RWPE1 (cell line): ENCODE measurements at regions not wholly inside any gene's neighbourhood (a gene's known extent, or its start where the extent isn't known, plus 50 kb on each side); places are given as distances from the start of the nearest gene placed in this dataset.
"Not testable (repeated sequence)": the region's sequence is repeated elsewhere in the genome, so short reads cannot be mapped to it uniquely, and the experiment has no call there.

Experiments
- CTCF ChIA-PET: fragments of 350-600 bp; sonication (Branson Sonifier 250); formaldehyde crosslinking; extraction: SDS; loops from one replicate; lab custom pipeline; 2021; lab: Yijun Ruan, JAX
- POLR2A ChIA-PET: fragments of 400-600 bp; formaldehyde crosslinking; extraction: SDS; loops from one replicate; lab custom pipeline; 2020; ENCODE audit warnings: antibody characterized with exemption; ENCODE audit not compliant: low non-redundant PET; lab: Yijun Ruan, JAX
- DNase-seq: peaks from one replicate; pipeline ENCODE4 v3.0.0; 2012; ENCODE audit warnings: low spot score
- H3K27ac ChIP-seq: fragments of 450-650 bp; 2 replicates; pipeline ENCODE4 v1.5.1; 2017

DNA sequence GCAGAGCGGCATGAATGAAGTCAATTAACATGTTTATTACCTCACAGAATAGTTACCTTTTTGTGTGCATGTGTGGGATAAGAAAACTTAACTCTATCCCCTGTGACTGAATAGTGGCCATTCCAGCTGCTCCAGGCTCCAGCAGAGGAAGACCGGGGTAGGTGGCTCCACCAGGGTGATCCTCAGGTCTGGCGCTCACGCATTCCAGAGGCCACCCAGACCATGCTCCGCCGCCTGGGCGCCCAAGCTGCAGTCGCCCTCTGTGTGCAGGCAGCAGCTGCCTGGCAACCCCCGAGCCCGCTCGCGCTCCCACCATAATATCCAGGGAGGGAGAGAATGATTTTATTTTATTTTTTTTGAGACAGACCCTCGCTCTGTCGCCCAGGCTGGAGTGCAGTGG is 1474.5 kb upstream of the TPTE start:
- POLR2A ChIA-PET, H3K27ac ChIP-seq, DNase-seq, CTCF ChIA-PET: not testable (repeated sequence)

DNA sequence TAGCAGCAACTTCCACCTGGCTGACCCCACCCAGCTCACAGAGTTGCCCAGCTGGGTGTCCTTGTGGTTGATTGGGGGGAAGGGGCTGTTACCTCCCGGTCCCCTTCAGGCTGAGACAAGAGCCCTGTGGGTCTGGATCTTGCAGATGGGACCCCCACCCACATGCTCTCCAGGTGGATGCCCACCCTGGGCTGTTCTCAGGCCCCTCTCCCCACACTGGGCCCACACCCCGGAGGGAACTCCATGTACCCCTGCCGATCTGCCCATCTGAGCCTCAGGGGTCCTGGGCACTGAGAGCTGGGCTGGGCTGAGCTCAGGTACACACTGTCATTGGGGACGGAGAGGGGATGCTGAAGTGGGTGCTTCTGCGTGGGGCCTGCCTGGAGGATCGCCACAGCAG is 1453.9 kb upstream of the TPTE start:
- CTCF ChIA-PET, POLR2A ChIA-PET, H3K27ac ChIP-seq, DNase-seq: not testable (repeated sequence)

DNA sequence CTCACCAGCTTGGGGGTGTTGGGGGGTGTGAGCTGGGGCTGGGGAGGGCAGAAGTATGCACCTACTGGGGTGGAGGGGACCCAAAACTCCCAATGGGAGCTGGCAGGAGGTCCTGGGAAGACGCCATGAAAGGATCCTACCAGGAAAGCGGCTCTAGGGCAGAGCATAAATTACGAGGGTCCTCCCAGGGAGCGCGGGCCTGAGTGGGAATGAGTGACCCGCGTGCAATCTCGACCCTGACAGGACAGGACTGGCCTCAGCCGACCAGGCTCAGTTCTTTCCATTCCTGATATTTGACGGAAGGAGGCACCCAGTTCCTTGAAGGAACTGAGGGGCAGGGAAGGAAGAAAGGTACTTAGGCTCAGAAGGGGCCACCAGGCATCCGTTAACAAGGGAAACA is 1452.8 kb upstream of the TPTE start:
- CTCF ChIA-PET, POLR2A ChIA-PET, H3K27ac ChIP-seq, DNase-seq: not testable (repeated sequence)

DNA sequence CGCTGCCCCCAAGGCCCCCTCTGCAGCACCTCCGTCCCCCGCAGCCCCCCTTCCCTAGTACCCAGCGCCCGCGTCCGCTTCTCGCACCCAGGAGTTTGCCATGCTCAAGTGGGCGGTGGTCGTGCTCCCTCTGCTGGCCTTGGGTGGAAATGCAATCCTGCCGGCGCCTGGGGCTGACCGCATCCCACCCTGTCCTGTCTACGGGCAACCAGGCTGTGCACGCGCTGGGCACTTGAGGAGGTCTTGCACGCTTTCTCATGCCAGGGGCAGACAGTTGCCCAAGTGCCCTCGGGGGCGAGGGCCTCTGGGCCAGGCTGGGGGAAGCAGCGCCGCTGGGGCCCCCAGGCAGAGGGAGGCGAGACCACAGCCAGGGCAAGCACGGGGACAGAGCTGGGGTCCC is 1450.7 kb upstream of the TPTE start:
- POLR2A ChIA-PET, CTCF ChIA-PET, DNase-seq, H3K27ac ChIP-seq: not testable (repeated sequence)

DNA sequence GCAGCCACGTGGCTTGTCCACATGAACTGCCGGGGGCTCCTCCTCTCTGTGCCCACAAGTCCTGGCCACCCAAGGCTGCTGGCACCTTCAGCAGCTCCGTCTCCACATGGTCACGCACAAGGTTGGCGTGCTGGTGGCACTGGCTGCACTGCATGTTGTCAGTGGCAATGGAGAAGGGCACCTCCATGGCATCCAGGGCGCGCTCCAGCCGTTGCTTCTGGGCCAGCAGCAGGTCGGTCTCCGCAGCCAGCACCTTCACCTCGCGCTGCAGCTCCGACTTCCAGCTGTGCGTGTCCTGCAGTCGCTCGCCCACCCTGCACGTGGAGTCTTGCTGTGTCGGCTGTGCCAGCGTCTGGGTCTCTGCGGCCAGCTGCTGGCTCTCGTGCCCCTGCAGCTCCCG is 1448.4 kb upstream of the TPTE start:
- CTCF ChIA-PET, DNase-seq, H3K27ac ChIP-seq, POLR2A ChIA-PET: not testable (repeated sequence)

DNA sequence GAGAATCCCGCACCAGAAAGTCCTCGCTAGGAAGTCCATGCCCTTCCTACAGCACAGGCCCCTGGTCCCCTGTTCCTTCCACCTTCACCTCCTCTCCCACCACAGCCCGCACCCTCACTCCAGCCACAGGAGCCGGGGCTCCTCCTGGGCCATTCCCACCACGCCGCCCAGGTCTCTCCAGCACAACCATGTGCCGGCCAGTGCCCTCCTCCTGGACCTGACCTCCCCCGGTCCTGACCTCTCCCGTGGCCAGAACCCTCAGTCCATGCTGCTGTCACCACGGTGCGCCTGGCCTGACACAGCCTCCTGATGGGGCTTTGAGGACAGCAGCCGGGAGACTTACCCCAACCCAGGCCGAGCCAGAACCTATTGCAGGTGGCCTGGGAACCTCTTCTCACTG is 1446.6 kb upstream of the TPTE start:
- H3K27ac ChIP-seq, POLR2A ChIA-PET, DNase-seq, CTCF ChIA-PET: not testable (repeated sequence)

DNA sequence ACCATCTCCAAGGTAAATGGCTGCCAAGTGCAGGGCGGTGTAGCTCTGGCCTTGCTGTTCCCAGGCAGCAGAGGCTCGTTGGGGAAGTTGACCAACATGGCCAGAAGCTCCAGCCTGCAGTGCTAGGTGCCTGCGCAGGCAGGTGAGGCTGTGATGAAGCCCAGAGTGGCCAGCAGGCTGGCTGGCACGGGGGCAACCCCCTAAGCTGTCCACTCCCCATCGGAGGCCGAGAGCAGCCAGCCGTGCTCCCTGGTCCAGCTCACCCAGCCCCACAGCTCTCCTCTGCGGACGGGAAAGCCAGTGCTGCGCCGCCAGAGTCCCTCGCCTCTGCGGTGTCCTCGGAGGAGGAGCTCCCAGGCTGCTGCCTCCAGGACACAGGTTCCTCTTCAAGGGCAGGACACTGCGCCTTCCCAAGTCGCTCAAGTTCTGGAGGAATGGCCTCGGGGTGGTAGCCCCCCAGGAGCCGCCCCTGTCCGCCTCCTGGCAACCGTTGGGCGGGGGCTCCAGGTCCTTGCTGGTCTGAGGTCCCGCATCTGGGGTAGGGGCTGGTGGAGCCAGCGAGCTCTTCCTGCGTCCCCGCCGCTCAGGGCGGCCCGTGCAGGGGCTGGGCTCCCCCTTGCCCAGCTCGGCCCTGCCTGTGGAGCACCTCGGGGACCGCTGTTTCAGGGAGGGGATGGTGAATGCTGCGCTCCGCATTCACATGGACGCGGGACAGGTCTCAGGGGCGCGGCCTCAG is 1438.1 kb upstream of the TPTE start:
- DNase-seq, POLR2A ChIA-PET, H3K27ac ChIP-seq: not testable (repeated sequence)
- CTCF ChIA-PET = interaction anchor here (0.6 kb wide), 1 partner anchor 11 kb away, joined by 4 read pairs; no protein-coding TSS in a partner anchor

DNA sequence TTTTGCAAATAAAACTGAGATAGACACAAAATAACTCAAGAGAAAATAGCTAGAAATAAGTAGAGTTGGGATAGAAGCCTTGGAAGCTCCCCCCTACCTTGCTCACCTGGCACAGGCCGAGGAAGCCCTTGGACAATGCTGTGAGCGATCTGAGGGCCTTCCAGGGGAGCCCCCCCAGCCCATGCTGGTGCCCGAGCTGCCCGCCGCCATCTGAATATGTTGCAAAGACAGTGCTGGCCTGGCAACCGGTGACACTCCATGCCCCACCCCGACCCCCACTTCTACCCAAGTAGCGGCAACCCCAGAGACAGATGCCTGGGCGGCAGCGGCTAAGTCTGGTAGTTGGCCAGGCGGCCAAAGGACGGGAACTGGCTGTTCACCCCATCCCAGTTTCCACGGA is 1435.1 kb upstream of the TPTE start:
- DNase-seq, POLR2A ChIA-PET, CTCF ChIA-PET, H3K27ac ChIP-seq: not testable (repeated sequence)

DNA sequence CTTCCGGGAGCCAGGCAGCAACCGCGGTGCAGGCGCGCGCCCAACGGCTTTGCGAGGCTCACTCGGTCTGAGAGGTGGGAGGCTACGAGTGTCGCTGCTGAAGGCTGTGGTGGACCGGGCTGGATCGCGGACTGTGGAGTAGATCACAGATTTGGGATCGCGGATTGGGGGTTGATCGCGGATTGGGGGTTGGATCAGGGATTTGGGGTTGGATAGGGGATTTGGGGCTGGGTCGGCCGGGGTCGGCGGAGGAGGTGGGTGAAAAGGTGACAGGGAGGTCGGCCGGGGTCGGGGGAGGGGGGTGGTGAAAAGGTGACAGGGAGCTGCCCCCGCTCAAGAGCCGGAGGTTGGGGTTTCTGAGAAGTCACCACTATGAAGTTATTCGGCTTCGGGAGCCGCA is 1433.6 kb upstream of the TPTE start:
- H3K27ac ChIP-seq, CTCF ChIA-PET, POLR2A ChIA-PET, DNase-seq: not testable (repeated sequence)

DNA sequence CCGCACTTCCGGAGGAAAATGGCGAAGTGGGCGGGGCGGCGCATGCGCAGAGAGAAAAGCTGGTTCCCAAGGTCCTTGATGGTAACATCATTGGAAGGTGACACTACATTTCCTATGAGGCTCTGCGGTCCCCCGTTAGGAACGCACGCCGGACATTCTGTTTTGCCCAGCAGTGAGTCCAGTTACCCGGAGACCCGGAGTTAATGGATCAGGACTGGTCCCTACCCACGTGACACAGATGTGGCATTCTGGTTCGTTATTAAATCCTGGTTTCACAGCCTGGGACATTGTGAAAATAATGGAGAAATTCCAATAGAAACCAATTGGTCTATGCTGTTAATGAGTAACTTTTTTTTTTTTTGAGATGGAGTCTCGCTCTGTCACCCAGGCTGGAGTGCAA is 1391.6 kb upstream of the TPTE start:
- DNase-seq, H3K27ac ChIP-seq, CTCF ChIA-PET, POLR2A ChIA-PET: not testable (repeated sequence)

DNA sequence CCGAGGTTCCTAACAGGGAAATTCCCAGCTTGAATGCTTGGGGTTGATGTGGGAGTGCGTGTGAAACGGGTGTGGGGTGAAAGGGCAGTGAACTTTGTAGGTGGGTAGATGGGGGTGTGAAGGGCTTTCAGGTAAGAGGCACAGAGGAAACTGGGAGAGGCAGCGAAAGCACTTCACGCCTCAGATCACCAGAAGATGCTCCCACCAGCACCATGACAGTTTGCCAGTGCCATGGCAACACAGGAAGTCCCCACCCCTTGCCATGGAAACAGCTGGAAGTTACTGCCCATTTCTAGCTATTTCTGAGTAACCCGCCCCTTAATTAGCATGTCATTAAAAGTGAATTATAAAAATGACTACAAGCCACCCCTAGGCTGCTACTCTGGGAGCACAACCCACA is 1390.6 kb upstream of the TPTE start:
- DNase-seq, CTCF ChIA-PET, H3K27ac ChIP-seq, POLR2A ChIA-PET: not testable (repeated sequence)
